Glutamatergic neuron (in vitro differentiated cells): ENCODE measurements at regions not wholly inside any gene's neighbourhood (a gene's known extent, or its start where the extent isn't known, plus 50 kb on each side); places are given as distances from the start of the nearest gene placed in this dataset.

ENCODE experiments used
- DNase-seq: peaks from one replicate; pipeline ENCODE4 v3.0.0; 2022
- H3K27ac Mint-ChIP-seq: one replicate; pipeline ENCODE4 v1.8.0; 2020; ENCODE audit warnings: mild to moderate bottlenecking, mixed read lengths, inconsistent platforms; ENCODE audit not compliant: unreplicated experiment
- H3K27me3 Mint-ChIP-seq: one replicate; pipeline ENCODE4 v1.8.0; 2020; ENCODE audit warnings: mild to moderate bottlenecking, moderate library complexity, mixed read lengths, inconsistent platforms; ENCODE audit not compliant: unreplicated experiment
- H3K36me3 Mint-ChIP-seq: one replicate; pipeline ENCODE4 v1.8.0; 2020; ENCODE audit warnings: mild to moderate bottlenecking, mixed read lengths, inconsistent platforms; ENCODE audit not compliant: unreplicated experiment
- H3K4me1 Mint-ChIP-seq: one replicate; pipeline ENCODE4 v1.8.0; 2020; ENCODE audit warnings: mild to moderate bottlenecking, low read depth, mixed read lengths, inconsistent platforms; ENCODE audit not compliant: unreplicated experiment
- H3K4me3 Mint-ChIP-seq: one replicate; pipeline ENCODE4 v1.8.0; 2020; ENCODE audit warnings: mild to moderate bottlenecking, mixed read lengths, inconsistent platforms; ENCODE audit not compliant: unreplicated experiment
- H3K9me3 Mint-ChIP-seq: one replicate; pipeline ENCODE4 v1.8.0; 2020; ENCODE audit warnings: mild to moderate bottlenecking, moderate library complexity, mixed read lengths, inconsistent platforms; ENCODE audit not compliant: unreplicated experiment
- TF ChIP-seq, protein P1 (sequence below): fragments of 200-600 bp; sonication (generic); IDR thresholded peaks from one replicate; pipeline ENCODE4 v1.5.0; 2021; ENCODE audit not compliant: partially characterized antibody, unreplicated experiment

DNA sequence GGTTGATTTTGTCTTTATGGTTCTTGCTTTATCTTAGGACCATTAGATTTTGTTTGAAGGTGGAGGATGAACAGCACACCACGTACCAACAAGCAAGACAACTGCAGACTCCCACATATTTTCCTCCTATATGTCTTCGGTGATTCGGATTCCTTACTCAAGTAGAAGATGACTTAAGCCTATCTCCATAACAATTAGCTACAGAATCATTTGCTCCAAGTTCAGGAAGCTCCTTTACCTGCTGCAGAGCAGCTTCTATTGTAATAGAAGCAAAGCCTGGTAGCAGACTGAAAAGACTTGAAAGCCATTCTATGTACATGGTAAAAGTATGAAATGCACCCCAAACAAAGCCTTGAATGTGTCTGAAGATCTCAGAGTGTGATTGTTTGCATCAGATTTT is 229.0 kb downstream of the SOX2 start:
- H3K4me1 Mint-ChIP-seq: peaks cover 4% of the 10 kb centered on the region
- TF ChIP-seq, protein P1, sequence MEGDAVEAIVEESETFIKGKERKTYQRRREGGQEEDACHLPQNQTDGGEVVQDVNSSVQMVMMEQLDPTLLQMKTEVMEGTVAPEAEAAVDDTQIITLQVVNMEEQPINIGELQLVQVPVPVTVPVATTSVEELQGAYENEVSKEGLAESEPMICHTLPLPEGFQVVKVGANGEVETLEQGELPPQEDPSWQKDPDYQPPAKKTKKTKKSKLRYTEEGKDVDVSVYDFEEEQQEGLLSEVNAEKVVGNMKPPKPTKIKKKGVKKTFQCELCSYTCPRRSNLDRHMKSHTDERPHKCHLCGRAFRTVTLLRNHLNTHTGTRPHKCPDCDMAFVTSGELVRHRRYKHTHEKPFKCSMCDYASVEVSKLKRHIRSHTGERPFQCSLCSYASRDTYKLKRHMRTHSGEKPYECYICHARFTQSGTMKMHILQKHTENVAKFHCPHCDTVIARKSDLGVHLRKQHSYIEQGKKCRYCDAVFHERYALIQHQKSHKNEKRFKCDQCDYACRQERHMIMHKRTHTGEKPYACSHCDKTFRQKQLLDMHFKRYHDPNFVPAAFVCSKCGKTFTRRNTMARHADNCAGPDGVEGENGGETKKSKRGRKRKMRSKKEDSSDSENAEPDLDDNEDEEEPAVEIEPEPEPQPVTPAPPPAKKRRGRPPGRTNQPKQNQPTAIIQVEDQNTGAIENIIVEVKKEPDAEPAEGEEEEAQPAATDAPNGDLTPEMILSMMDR: no peak
- H3K36me3 Mint-ChIP-seq: no peaks in the 10 kb centered on the region
- H3K9me3 Mint-ChIP-seq: peaks cover 1% of the 10 kb centered on the region
- DNase-seq: no peak
- H3K27me3 Mint-ChIP-seq: no peaks in the 10 kb centered on the region
- H3K27ac Mint-ChIP-seq: no peak overlapping the region
- H3K4me3 Mint-ChIP-seq: no peak overlapping the region

DNA sequence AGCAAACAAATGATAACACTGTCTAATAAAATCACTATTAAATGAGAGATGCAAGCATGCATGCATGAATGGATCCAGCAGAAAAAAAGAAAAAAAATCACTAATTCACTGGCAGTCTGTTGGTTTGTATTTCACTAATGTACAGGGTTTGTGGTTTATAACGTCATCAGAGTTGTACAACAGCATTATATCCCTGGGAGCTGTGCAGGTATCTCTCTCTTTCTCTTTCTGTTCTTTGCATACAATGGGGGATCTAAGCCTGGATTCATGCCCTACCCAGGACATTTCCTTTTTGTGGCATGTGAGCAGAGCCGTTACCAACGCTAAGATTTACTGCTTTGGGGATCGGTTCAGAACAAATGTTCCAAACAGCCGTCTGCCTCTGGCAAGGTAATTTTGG is 229.5 kb downstream of the SOX2 start:
- no peak for DNase-seq
- Mint-ChIP-seq H3K36me3 (no peaks in the 10 kb centered on the region), H3K4me1 (peaks cover 4% of the 10 kb centered on the region), H3K27ac (no peak overlapping the region), H3K4me3 (no peak overlapping the region), H3K9me3 (peaks cover 1% of the 10 kb centered on the region), H3K27me3 (no peaks in the 10 kb centered on the region)
- TF ChIP-seq, protein P1: no peak

DNA sequence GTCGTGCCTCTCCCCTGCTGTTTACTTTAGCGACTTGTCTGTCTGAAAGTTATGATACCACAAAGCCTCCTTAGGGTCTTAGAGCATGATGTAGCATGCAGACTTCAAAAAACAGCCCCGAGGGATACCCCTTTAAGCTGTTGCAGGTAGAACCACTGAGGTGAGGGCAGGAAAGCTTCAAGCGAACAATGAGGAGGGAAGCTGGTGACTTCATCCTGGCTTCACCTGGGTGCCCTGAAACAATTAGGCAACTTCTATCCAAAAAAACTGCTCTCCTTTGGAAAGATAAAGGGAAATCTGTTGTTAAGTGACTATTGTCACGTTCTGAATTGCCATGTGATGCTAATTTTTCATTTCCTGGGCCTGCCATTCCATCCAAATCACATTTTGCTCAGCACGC is 231.6 kb downstream of the SOX2 start:
- DNase-seq: no peak
- no peak overlapping the region for H3K27ac Mint-ChIP-seq

DNA sequence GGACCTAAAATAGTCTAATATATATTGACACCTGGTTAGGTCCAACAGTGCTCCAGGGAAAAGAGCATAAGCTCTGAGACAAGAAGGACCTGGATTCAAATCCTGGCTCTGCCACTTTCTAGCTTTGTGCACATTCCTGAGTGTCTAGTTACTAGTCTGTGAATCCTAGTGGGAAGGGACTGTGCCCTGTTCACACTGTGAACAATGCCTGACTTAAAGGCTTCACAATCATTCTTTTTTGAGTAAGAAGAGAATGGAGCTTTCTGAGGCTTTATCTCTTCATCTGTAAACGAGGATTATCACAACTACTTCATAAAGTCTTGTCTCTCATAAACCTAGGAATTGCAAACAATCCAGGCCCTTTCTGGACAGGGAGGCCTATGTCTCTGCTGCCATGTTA is 235.9 kb downstream of the SOX2 start:
- no peak for DNase-seq
- H3K4me3 Mint-ChIP-seq: no peak overlapping the region
- TF ChIP-seq, protein P1: no peak

More for the DNA sequence above, 231.6 kb downstream of the SOX2 start:
- Mint-ChIP-seq H3K4me1 (peaks cover 4% of the 10 kb centered on the region), H3K27me3 (no peaks in the 10 kb centered on the region), H3K36me3 (no peaks in the 10 kb centered on the region), H3K9me3 (peaks cover 1% of the 10 kb centered on the region), H3K4me3 (no peak overlapping the region)
- TF ChIP-seq, protein P1: no peak

DNA sequence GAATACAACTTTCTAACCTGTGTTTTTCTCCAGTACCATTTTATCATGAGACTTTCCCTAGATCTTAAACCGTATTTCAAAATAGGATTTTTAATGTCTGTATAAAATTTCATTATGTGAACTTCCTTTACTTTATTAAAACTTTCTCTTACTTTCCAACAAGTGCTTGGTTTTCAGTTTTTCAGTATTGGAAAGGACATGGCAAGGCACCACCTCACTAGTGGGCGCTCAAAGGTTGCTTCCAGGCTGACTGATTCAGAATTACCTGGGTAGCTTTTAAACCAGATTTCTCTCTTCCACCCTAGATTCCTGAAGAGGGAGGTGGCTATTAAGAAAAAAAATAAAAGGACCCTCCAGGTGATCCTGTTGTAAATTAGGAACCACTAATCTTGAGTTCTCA is 236.6 kb downstream of the SOX2 start:
- H3K27ac Mint-ChIP-seq: no peak overlapping the region
- no peak overlapping the region for H3K4me3 Mint-ChIP-seq
- no peaks in the 10 kb centered on the region for H3K4me1 Mint-ChIP-seq
- no peak for DNase-seq
- no peaks in the 10 kb centered on the region for H3K27me3 Mint-ChIP-seq
- no peaks in the 10 kb centered on the region for H3K36me3 Mint-ChIP-seq
- peaks cover 1% of the 10 kb centered on the region for H3K9me3 Mint-ChIP-seq
- TF ChIP-seq, protein P1: no peak

More for the DNA sequence above, 235.9 kb downstream of the SOX2 start:
- Mint-ChIP-seq H3K27ac (no peak overlapping the region), H3K36me3 (no peaks in the 10 kb centered on the region), H3K4me1 (no peaks in the 10 kb centered on the region), H3K27me3 (no peaks in the 10 kb centered on the region), H3K9me3 (peaks cover 1% of the 10 kb centered on the region)
